K562 (cell line): ENCODE measurements at regions not wholly inside any gene's neighbourhood (a gene's known extent, or its start where the extent isn't known, plus 50 kb on each side); places are given as distances from the start of the nearest gene placed in this dataset.

Experiments used
- ATAC-seq: fragments of 200-7000 bp; cut with Tn5 transposase; 3 replicates; pipeline ENCODE4 v1.9.1; 2020; ENCODE audit warnings: moderate library complexity
- BruUV-seq: library from RNA; stranded (reverse); fragments of 400-500 nt; replicated peaks from 2 replicates; lab custom pipeline; 2021; lab: Mats Ljungman, UMichigan
- CTCF ChIA-PET: fragments of 300-600 bp; formaldehyde crosslinking; extraction: SDS; loops from one replicate; lab custom pipeline; 2021; ENCODE audit warnings: low intra/inter-chr PET ratio; lab: Yijun Ruan, JAX
- POLR2A ChIA-PET: fragments of 300-600, 350-650 bp; sonication (Branson Sonifier 250); formaldehyde crosslinking; extraction: SDS; loops from one replicate; lab custom pipeline; 2021; ENCODE audit warnings: antibody characterized with exemption, inconsistent platforms; lab: Yijun Ruan, JAX
- DNase-seq, 4 experiments: peaks; one replicate each; pipeline versions ENCODE4 v3.0.0 to v3.0.0-alpha.2; 2011 to 2018; ENCODE audit warnings: low spot score in 3 of 4, mixed read lengths in 3 of 4; ENCODE audit errors: extremely low read depth in 1 of 4
- FAIRE-seq: peaks from 2 replicates; lab custom pipeline; 2011; peaks lifted over from hg19 to GRCh38; lab: Jason Lieb, UNC
- H2AFZ ChIP-seq: 2 replicates; pipeline ENCODE4 v1.6.0; 2011; ENCODE audit warnings: low read depth, low read length, control low read depth, inconsistent platforms
- H3K27ac ChIP-seq: fragments of 200-600 bp; 3 replicates; pipeline ENCODE4 v1.8.0; 2011; ENCODE audit warnings: low read depth, mild to moderate bottlenecking, control low read depth, inconsistent platforms, low read length, moderate library complexity, mixed read lengths; ENCODE audit errors: extremely low read depth
- H3K27me3 ChIP-seq, 2 experiments: fragments of 300-600 bp in 1 of 2; 2 replicates in 1 of 2; 3 replicates in 1 of 2; pipeline versions ENCODE4 v1.6.0 to v1.8.0; 2011; ENCODE audit warnings: inconsistent platforms in 2 of 2, low read length in 2 of 2, mild to moderate bottlenecking in 1 of 2, mixed read lengths in 1 of 2, moderate library complexity in 1 of 2; ENCODE audit not compliant: control insufficient read depth in 2 of 2, insufficient read depth in 2 of 2
- H3K36me3 ChIP-seq: fragments of 300-600 bp; 3 replicates; pipeline ENCODE4 v1.8.0; 2011; ENCODE audit warnings: mild to moderate bottlenecking, low read length, inconsistent platforms; ENCODE audit not compliant: control insufficient read depth, insufficient read depth
- H3K4me1 ChIP-seq, 2 experiments: fragments of 200-600 bp in 1 of 2; replicated peaks in 1 of 2; 2 replicates in 1 of 2; 3 replicates in 1 of 2; pipeline versions ENCODE4 v1.5.1 to v1.8.0; 2011; ENCODE audit warnings: inconsistent platforms in 2 of 2, low read length in 2 of 2, mild to moderate bottlenecking in 1 of 2, mixed read lengths in 1 of 2, moderate library complexity in 1 of 2; ENCODE audit not compliant: control insufficient read depth in 2 of 2, insufficient read depth in 2 of 2
- H3K4me2 ChIP-seq: 2 replicates; pipeline ENCODE4 v1.6.1; 2011; ENCODE audit warnings: low read length, control low read depth, inconsistent platforms, mixed read lengths; ENCODE audit not compliant: insufficient read depth
- H3K4me3 ChIP-seq: fragments of 200-600 bp; sonication (generic), shearing (Covaris generic); 2 replicates; pipeline ENCODE4 v1.5.1; 2016; ENCODE audit warnings: control low read depth, inconsistent platforms
- H3K79me2 ChIP-seq: fragments of 200-600 bp; 3 replicates; pipeline ENCODE4 v1.8.0; 2011; ENCODE audit warnings: low read length, inconsistent platforms; ENCODE audit not compliant: control insufficient read depth, insufficient read depth
- H3K9ac ChIP-seq, 2 experiments: 2 replicates each; pipeline versions ENCODE4 v1.6.0 to v1.6.1; 2011; ENCODE audit warnings: low read depth in 2 of 2, low read length in 2 of 2, control low read depth in 1 of 2, inconsistent platforms in 1 of 2, mild to moderate bottlenecking in 1 of 2, mixed read lengths in 1 of 2; ENCODE audit not compliant: insufficient read depth in 1 of 2
- H3K9me1 ChIP-seq: one replicate; pipeline ENCODE4 v1.6.0; 2011; ENCODE audit warnings: inconsistent platforms, mild to moderate bottlenecking, low read length, moderate library complexity; ENCODE audit not compliant: control insufficient read depth, insufficient read depth
- H3K9me3 ChIP-seq: replicated peaks from 2 replicates; pipeline ENCODE4 v1.5.1; 2011; ENCODE audit warnings: low read depth, low read length, inconsistent platforms; ENCODE audit not compliant: control insufficient read depth, insufficient read depth
- H4K20me1 ChIP-seq: replicated peaks from 2 replicates; pipeline ENCODE4 v1.6.1; 2011; ENCODE audit warnings: low read length, inconsistent platforms, mixed read lengths; ENCODE audit not compliant: control insufficient read depth, insufficient read depth
- C11orf30 ChIP-seq: fragments of 450-650 bp; IDR thresholded peaks from 2 replicates; pipeline ENCODE4 v1.6.1; 2016; ENCODE audit warnings: low read depth, mild to moderate bottlenecking
- KAT2B ChIP-seq: IDR thresholded peaks from one replicate; pipeline ENCODE4 v1.6.1; 2012; ENCODE audit warnings: low read depth, mild to moderate bottlenecking, control low read depth, inconsistent platforms, low read length, moderate library complexity
- PRMT5 ChIP-seq: sonication (generic); formaldehyde crosslinking; IDR thresholded peaks from 2 replicates; pipeline ENCODE4 v1.5.0; 2020; ENCODE audit warnings: missing genetic modification reagents
- RBBP5 ChIP-seq: fragments of 200-600 bp; sonication (generic); IDR thresholded peaks from 2 replicates; pipeline ENCODE4 v1.6.1; 2012; ENCODE audit warnings: borderline replicate concordance, mild to moderate bottlenecking, low read length, control low read depth, inconsistent platforms; ENCODE audit not compliant: insufficient read depth, poor library complexity, severe bottlenecking
- RNF219 ChIP-seq: fragments of 250-450 bp; sonication (Bioruptor Pico); IDR thresholded peaks from 2 replicates; pipeline ENCODE4 v1.5.0; 2022; ENCODE audit warnings: mild to moderate bottlenecking
- ZNF444 ChIP-seq: fragments of 250-450 bp; sonication (Bioruptor Pico); IDR thresholded peaks from 2 replicates; pipeline ENCODE4 v1.4.0; 2020; ENCODE audit warnings: mild to moderate bottlenecking, moderate library complexity
- ZNF699 ChIP-seq: fragments of 250-450 bp; sonication (Bioruptor Pico); IDR thresholded peaks from 2 replicates; pipeline ENCODE4 v1.8.0; 2021; ENCODE audit warnings: mild to moderate bottlenecking, moderate library complexity; ENCODE audit not compliant: insufficient replicate concordance
- WGBS: fragments of 100-300 bp; shearing (Covaris generic); methylation state at CpG from one replicate; pipeline ENCODE4 v1.1.6; 2016; ENCODE audit warnings: low coverage, mixed read lengths; ENCODE audit not compliant: insufficient coverage; ENCODE audit errors: missing lambda C conversion rate; 5-methylcytosine and 5-hydroxymethylcytosine counted together
- in situ Hi-C: fragments of 300-500 bp; cut with MboI; formaldehyde crosslinking; loops from 4 replicates; pipeline ENCODE4 v1.15.0; 2018; ENCODE audit warnings: inconsistent platforms, mixed read lengths
- intact Hi-C: fragments of 100-400 bp; cut with micrococcal nuclease; formaldehyde crosslinking; loops from 2 replicates; pipeline ENCODE4 v1.14.2; 2022
- TF ChIP-seq, protein P1 (sequence below), 2 experiments: fragments of 450-650 bp; IDR thresholded peaks; 2 replicates each; pipeline ENCODE4 v1.6.1; 2016

- WGBS, result 46% methylated on average over 3 of the region's 3 CpGs
- FAIRE-seq (no peak), ATAC-seq (no peak), DNase-seq (no peak)
- no TSS peak for BruUV-seq
- Histone ChIP-seq H3K4me3 (no peak overlapping the region), H2AFZ (peak overlapping the region; percentile 51; the same call in 1 of the 2 replicates), H3K4me1 (peaks cover 27 to 51% of the 10 kb centered on the region in 2 experiments), H3K9me3 (no peaks in the 10 kb centered on the region), H3K27ac (no peak overlapping the region), H3K9ac (no peak overlapping the region), H3K27me3 (no peaks in the 10 kb centered on the region), H3K36me3 (no peaks in the 10 kb centered on the region), H4K20me1 (no peaks in the 10 kb centered on the region), H3K4me2 (peak overlapping the region; percentile 18; the same call in 1 of the 2 replicates), H3K9me1 (no peaks in the 10 kb centered on the region), H3K79me2 (0 out of 3 replicates have a peak, but pooled peaks cover 4% of the 10 kb centered on the region)
- ChIA-PET CTCF (no interaction called here), POLR2A (interaction anchor here (1.2 kb wide), 1 partner anchor 9 kb away, joined by 3 read pairs; no protein-coding TSS in a partner anchor)
- intact Hi-C loops (no loop called here), in situ Hi-C loops (no loop called here)
- no peak for TF ChIP-seq KAT2B
- no peak for TF ChIP-seq ZNF444 (CRISPR knock-in tag)
- no peak for TF ChIP-seq C11orf30
- no peak for TF ChIP-seq RNF219 (CRISPR knock-in tag)
- no peak for TF ChIP-seq PRMT5 (CRISPR knock-in tag)
- TF ChIP-seq, protein P1, sequence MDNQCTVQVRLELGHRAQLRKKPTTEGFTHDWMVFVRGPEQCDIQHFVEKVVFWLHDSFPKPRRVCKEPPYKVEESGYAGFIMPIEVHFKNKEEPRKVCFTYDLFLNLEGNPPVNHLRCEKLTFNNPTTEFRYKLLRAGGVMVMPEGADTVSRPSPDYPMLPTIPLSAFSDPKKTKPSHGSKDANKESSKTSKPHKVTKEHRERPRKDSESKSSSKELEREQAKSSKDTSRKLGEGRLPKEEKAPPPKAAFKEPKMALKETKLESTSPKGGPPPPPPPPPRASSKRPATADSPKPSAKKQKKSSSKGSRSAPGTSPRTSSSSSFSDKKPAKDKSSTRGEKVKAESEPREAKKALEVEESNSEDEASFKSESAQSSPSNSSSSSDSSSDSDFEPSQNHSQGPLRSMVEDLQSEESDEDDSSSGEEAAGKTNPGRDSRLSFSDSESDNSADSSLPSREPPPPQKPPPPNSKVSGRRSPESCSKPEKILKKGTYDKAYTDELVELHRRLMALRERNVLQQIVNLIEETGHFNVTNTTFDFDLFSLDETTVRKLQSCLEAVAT (IDR thresholded peaks at IDR 0.05), result no peak
- no peak for TF ChIP-seq ZNF699 (CRISPR knock-in tag)
- no peak for TF ChIP-seq RBBP5
Observed at GRCh38 chr3:72451841-72452240, 396.4 kb downstream of the SHQ1 start.
